ENCODE measurements at regions not wholly inside any gene's neighbourhood (a gene's known extent, or its start where the extent isn't known, plus 50 kb on each side); places are given as distances from the start of the nearest gene placed in this dataset.

- H3K27me3 Mint-ChIP-seq: peaks cover 22% of the 10 kb centered on the region
- H3K4me1 Mint-ChIP-seq: no peaks in the 10 kb centered on the region
- Histone ChIP-seq H4K20me1 (ENCODE audit: control insufficient read depth, insufficient read depth, low read length, poor library complexity, severe bottlenecking) (no peaks in the 10 kb centered on the region), H3K4me3 (ENCODE audit: control extremely low read depth in 1 of 5, extremely low read depth in 1 of 5, insufficient read depth in 1 of 5, low read depth in 2 of 5, low read length in 4 of 5) (no peak overlapping the region), H2AFZ (ENCODE audit: insufficient read depth, low read depth, low read length, poor library complexity, severe bottlenecking) (no peak overlapping the region), H3K4me2 (replicated peaks; ENCODE audit: low read depth, low read length, poor library complexity, severe bottlenecking) (no peak overlapping the region), H3K27me3 (replicated peaks in 1 of 4; ENCODE audit: control extremely low read depth in 1 of 4, control insufficient read depth in 3 of 4, insufficient read depth in 4 of 4, low read length in 3 of 4) (peaks cover 0 to 3% (median 0%) of the 10 kb centered on the region in 4 experiments), H3K4me1 (ENCODE audit: control insufficient read depth in 2 of 2, insufficient read depth in 2 of 2, low read length in 2 of 2) (no peaks in the 10 kb centered on the region), H3K27ac (ENCODE audit: low read length in 2 of 2) (no peak overlapping the region), H3K9me3 (ENCODE audit: control extremely low read depth in 1 of 3, control insufficient read depth in 2 of 3, insufficient read depth in 1 of 3, low read length in 2 of 3) (peaks cover 0 to 12% (median 0%) of the 10 kb centered on the region in 3 donors), H3K9ac (ENCODE audit: low read length) (no peak overlapping the region), H3K36me3 (replicated peaks in 1 of 2; ENCODE audit: control extremely low read depth in 1 of 2, control insufficient read depth in 1 of 2, extremely low read depth in 1 of 2, insufficient read depth in 2 of 2, low read length in 1 of 2) (no peaks in the 10 kb centered on the region), H3K79me2 (ENCODE audit: control insufficient read depth, insufficient read depth, low read length) (no peaks in the 10 kb centered on the region)
- no peaks in the 10 kb centered on the region for H3K9me3 Mint-ChIP-seq (ENCODE audit: insufficient read depth)
- POLR2A ChIA-PET: no interaction called here
- TF ChIP-seq EZH2 (IDR thresholded peaks at IDR 0.05; ENCODE audit: borderline replicate concordance, insufficient read depth, low read depth, low read length, poor library complexity, severe bottlenecking) (no peak), CTCF (IDR thresholded peaks at IDR 0.05) (no peak)
- 90% methylated on average over 13 of the region's 17 CpGs for whole genome bisulfite sequencing (ENCODE audit: insufficient coverage)
- H3K4me3 Mint-ChIP-seq: no peak overlapping the region
- CTCF ChIA-PET: no interaction called here
- intact Hi-C loops (cut with micrococcal nuclease): no loop called here
- DNase-seq: no peak
- H3K27ac Mint-ChIP-seq: no peak overlapping the region
- ATAC-seq (ENCODE audit: low read depth): no peak
Observed at GRCh38 chr22:49483281-49483870, 344.3 kb downstream of the BRD1 start.

- peaks cover 22% of the 10 kb centered on the region for H3K27me3 Mint-ChIP-seq
- H3K4me1 Mint-ChIP-seq: no peaks in the 10 kb centered on the region
- Histone ChIP-seq H4K20me1 (ENCODE audit: control insufficient read depth, insufficient read depth, low read length, poor library complexity, severe bottlenecking) (no peaks in the 10 kb centered on the region), H3K79me2 (ENCODE audit: control insufficient read depth, insufficient read depth, low read length) (no peaks in the 10 kb centered on the region), H3K4me3 (ENCODE audit: control extremely low read depth in 1 of 5, extremely low read depth in 1 of 5, insufficient read depth in 1 of 5, low read depth in 2 of 5, low read length in 4 of 5) (no peak overlapping the region), H3K9me3 (ENCODE audit: control extremely low read depth in 1 of 3, control insufficient read depth in 2 of 3, insufficient read depth in 1 of 3, low read length in 2 of 3) (peaks cover 0 to 12% (median 0%) of the 10 kb centered on the region in 3 donors), H3K27me3 (replicated peaks in 1 of 4; ENCODE audit: control extremely low read depth in 1 of 4, control insufficient read depth in 3 of 4, insufficient read depth in 4 of 4, low read length in 3 of 4) (peaks cover 0 to 3% (median 0%) of the 10 kb centered on the region in 4 experiments), H2AFZ (ENCODE audit: insufficient read depth, low read depth, low read length, poor library complexity, severe bottlenecking) (no peak overlapping the region), H3K27ac (ENCODE audit: low read length in 2 of 2) (no peak overlapping the region), H3K9ac (ENCODE audit: low read length) (no peak overlapping the region), H3K36me3 (replicated peaks in 1 of 2; ENCODE audit: control extremely low read depth in 1 of 2, control insufficient read depth in 1 of 2, extremely low read depth in 1 of 2, insufficient read depth in 2 of 2, low read length in 1 of 2) (no peaks in the 10 kb centered on the region), H3K4me2 (replicated peaks; ENCODE audit: low read depth, low read length, poor library complexity, severe bottlenecking) (no peak overlapping the region), H3K4me1 (ENCODE audit: control insufficient read depth in 2 of 2, insufficient read depth in 2 of 2, low read length in 2 of 2) (no peaks in the 10 kb centered on the region)
- 92% methylated on average over 12 of the region's 13 CpGs for WGBS (ENCODE audit: insufficient coverage)
- no peak for DNase-seq
- H3K9me3 Mint-ChIP-seq (ENCODE audit: insufficient read depth): no peaks in the 10 kb centered on the region
- POLR2A ChIA-PET: no interaction called here
- CTCF ChIA-PET: no interaction called here
- ATAC-seq (ENCODE audit: low read depth): no peak
- intact Hi-C loops (cut with micrococcal nuclease): no loop called here
- TF ChIP-seq CTCF (IDR thresholded peaks at IDR 0.05) (no peak), EZH2 (IDR thresholded peaks at IDR 0.05; ENCODE audit: borderline replicate concordance, insufficient read depth, low read depth, low read length, poor library complexity, severe bottlenecking) (no peak)
- H3K27ac Mint-ChIP-seq: no peak overlapping the region
- H3K4me3 Mint-ChIP-seq: no peak overlapping the region
Observed at GRCh38 chr22:49482811-49483210, 344.9 kb downstream of the BRD1 start.
